Activated CD8-positive, alpha-beta memory T cell treated with anti-CD3 and anti-CD28 coated beads, Interleukin-2, amount 50 U/mL, for 48 hours (primary cell): ENCODE measurements at regions not wholly inside any gene's neighbourhood (a gene's known extent, or its start where the extent isn't known, plus 50 kb on each side); places are given as distances from the start of the nearest gene placed in this dataset.
"Not testable (repeated sequence)": the region's sequence is repeated elsewhere in the genome, so short reads cannot be mapped to it uniquely, and the experiment has no call there.

Experiments used
- DNase-seq: peaks from one replicate; pipeline ENCODE4 v3.0.0-alpha.2; 2020

GRCh38 chr15:98088307-98088945, 127.9 kb downstream of the ARRDC4 start:
- not testable (repeated sequence) for DNase-seq

DNA sequence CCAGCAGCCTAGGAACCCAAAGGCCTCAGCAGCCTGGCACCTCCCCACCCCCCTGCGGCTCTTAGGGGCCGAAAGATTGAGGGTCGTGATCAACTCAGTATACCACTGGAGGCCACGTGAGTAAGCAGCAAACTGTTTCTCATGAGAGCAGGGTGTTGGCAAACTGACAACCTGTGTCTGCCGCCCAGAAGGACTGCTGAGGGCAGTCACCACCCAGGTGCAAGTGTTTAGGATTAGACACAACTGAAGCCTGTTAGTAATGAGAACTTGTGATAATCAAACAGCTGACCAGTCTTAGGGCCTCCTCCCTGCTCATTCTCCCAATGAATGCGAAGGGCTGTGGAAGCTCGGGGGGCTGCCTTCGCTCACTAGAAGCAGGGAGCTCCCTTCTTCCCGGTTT, 128.8 kb downstream of the ARRDC4 start:
- not testable (repeated sequence) for DNase-seq

GRCh38 chr15:98097986-98098385, 137.5 kb downstream of the ARRDC4 start:
- not testable (repeated sequence) for DNase-seq

- DNase-seq = not testable (repeated sequence)
These were observed 140.1 kb downstream of the ARRDC4 start for GRCh38 chr15:98100606-98101005.

DNA sequence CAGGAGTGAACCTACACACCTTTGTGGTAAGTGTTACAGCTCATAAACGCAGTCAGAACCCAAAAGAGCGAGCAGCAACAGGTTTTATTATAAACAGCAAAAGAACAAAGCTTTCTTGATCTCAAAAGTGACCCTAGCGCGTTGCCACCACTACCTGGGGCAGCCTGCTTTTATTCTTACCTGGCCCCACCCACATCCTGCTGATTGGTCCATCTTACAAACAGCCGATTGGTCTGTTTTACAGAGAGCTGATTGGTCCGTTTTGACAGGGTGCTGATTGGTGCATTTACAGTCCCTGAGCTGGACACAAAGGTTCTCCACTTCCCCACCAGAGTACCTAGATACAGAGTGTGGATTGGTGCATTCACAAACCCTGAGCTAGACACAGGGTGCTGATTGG, 143.1 kb downstream of the ARRDC4 start:
- DNase-seq = no peak

DNA sequence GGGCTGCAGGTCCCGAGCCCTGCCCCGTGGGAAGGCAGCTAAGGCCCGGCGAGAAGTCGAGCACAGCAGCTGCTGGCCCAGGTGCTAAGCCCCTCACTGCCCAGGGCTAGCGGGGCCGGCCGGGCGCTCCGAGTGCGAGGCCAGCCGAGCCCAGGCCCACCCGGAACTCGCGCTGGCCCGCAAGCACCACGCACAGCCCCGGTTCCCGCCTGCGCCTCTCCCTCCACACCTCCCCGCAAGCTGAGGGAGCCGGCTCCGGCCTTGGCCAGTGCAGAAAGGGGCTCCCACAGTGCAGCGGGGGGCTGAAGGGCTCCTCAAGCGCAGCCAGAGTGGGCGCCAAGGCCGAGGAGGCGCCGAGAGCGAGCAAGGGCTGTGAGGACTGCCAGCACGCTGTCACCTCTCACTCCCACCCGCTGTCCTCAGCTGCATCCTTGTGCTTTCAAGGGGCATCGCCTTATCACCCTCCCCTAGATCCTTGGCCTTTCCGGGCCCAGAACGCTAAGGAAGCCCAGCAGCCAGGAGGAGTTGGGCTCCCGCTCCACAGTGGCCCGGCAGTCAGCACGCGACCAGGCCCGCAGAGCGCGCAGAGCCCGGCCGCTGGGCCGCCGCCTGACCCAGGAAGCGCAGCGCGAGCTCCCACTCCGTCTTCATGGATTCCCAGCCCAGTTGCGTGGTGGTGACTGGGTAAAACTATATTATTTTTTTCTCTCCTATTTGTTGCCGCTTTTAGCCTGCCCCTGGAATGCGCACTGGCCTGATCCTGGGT, 144.1 kb downstream of the ARRDC4 start:
- not testable (repeated sequence) for DNase-seq

DNA sequence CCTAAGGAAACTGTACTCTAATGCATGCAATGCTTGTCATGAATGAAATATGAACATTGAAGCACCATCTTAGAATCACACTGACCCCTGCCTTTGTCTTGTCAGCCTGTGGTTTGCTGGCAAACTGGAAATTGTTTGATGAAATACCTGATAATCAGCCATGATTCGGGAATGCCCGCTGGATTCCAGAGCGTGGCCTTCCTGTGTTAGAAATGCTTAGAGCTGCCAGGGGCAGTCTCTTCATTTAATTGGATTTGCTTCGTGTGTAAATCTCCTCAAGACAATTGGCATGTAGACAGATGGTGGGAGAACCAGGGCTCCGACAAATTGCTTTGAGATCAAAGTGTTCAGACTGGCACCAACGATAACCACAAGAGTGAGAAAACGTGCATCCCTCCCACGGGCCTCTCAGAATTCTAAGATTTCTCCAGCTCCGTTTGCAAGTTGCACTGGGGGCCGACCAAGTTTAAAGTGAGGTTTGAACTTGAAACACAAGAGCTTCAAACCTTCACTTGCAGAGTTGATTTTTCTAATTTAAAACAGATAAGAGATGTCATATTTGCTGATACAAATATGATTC, 146.2 kb downstream of the ARRDC4 start:
- not testable (repeated sequence) for DNase-seq

- no peak for DNase-seq
These were observed 151.3 kb downstream of the ARRDC4 start for GRCh38 chr15:98111806-98112205.

DNA sequence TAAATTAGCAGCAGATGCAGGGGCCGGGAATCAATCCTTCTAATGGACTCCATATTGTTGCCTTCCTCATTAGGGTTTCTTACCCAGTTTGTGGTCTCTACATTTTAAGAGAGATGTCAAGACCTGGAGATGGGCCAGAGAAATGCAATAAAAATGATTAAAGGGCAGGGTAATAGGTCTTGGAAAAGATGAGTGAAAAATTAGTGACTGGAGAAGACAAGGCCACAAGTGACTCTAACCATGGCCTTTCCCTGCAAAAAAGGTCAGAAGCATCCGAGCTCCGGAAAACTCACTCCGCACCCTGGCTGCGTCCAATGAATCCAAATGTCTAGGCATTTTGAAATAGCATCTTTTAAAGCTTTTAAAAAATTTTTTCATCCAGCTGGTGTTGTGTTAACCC, 152.8 kb downstream of the ARRDC4 start:
- DNase-seq = no peak

GRCh38 chr15:98120561-98120960, 160.1 kb downstream of the ARRDC4 start:
- no peak for DNase-seq

GRCh38 chr15:98121536-98121935, 161.0 kb downstream of the ARRDC4 start:
- DNase-seq = no peak

DNA sequence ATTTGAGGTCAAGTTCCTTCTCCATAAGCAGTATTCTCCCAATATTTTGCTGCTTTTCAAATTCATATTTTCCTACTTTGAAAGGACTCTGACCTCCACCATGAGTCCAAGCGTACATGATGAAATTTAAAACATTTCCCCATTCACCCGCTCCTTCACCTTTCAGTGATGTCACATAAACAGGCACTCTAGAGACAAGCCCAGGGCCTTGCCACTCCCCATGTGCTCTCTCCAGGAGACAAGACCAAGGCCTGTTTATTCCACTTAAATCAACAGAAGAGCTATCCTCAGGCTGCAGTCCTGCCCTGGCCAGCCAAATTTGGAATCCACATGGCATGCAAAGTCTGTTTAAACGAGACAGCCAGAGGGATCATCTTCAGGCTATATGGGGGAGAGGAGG, 161.5 kb downstream of the ARRDC4 start:
- no peak for DNase-seq

DNA sequence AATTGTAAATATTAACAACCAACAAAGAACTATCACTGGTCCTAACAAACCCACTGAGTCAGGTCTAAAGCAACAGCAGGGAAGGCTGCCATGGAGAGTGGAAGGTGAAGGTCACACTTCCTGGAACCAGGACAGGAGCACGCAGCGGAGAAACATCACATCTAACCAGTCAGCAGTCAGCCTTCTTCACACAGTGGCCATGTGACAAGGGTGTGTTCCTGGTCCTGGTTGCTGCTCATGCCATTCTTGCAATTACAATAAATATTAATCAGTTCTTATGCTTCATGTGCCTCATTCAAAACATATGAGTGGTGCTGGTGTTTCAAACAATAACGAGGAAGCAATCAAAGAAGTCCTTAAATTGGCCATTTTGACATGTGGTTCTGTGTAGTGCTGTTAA, 162.8 kb downstream of the ARRDC4 start:
- DNase-seq = no peak

- no peak for DNase-seq
These were observed 163.3 kb downstream of the ARRDC4 start for GRCh38 chr15:98123834-98124233.

- DNase-seq = no peak
These were observed 164.1 kb downstream of the ARRDC4 start for GRCh38 chr15:98124581-98124980.

DNA sequence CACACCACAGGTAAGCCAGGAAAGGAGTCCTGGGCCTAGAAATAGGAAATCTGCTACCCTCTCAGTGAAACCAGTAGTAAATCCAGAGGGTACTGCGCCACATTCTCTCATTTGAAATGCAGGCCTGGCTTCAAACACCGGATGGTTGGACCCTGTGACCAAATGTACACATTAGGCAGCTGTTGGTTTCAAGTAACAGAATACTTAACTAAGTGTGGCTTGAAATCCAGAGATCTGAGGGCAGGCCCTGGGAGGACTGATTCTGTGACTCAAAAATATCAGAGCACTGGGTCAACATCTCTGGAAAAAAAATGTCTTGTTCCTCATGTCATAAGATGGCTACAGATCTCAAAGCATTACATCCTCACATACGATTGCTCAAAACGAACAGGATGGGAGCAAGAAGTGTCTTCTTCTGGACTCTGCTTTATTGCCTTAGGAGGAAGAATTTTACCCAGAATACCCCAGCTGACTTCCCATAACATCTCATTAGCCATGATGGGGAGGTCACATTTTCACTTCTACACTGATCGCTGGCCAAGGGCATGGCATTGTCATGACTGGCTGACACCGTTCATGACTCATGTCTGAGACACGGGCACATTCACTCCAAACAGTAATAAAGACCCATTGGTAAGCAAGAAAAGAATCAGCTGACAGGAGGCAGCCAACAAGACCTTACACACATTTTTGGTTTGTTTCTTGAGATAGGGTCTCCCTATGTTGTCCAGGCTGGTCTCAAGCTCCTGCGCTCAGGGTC, 166.0 kb downstream of the ARRDC4 start:
- no peak for DNase-seq

GRCh38 chr15:98127586-98127985, 167.1 kb downstream of the ARRDC4 start:
- DNase-seq = no peak

DNA sequence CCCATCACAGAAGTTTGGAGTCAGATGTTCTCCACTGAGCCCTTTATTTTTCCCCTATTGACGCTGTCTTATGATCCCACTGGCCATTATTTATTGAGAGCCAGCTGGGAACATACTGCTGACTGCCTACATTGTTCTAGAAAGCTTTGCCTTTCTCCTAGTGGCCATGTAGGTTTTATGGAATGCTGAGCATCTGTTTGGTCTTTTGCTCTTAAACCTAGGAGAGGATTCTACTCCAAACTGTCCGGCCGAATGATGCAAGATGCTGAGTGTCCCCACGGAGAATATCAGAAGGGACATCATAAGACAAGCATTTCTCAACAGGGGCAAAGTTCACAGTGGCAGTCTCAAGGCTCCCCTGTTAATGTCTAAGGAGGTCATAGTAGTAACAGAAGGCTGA, 171.4 kb downstream of the ARRDC4 start:
- no peak for DNase-seq

- no peak for DNase-seq
These were observed 174.4 kb downstream of the ARRDC4 start for GRCh38 chr15:98134905-98135304.

- no peak for DNase-seq
These were observed 178.4 kb downstream of the ARRDC4 start for GRCh38 chr15:98138910-98139309.

DNA sequence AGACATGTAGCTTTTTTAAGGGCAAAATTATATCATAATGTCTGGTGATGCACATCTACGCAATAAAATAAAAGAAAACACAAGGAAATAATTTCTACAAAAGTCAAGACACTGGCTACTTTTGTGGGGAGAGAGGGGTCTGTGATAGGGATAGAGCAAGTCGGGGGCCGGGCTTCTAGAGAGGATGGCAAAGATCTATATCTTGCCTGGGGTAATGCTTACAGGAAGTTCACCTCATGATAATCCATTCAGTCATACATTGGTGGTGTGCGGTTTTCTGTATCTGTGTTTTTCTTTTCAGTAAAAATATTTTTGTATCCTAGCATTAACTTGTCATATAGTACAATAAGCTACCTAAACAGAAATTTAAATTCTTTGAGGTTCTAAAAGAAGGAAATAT, 178.8 kb downstream of the ARRDC4 start:
- DNase-seq = no peak

DNA sequence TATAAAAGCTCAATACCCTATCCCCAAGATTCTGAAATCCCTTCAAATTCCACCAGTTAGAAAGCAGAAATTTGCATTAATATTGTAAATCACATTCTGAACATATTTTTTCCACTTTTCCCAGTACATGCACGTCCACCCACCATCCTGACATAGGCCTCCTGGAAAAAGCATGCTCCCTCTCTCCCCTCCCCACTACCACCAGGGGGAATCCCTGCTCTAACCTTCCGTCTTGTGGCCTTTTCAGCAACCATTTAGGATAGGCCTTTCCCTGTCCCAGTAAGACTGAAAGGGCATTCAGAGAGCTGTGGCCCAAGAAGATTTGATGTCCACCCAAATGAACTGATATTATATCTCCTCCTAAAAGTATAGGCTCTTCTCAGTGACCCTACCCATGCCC, 182.1 kb downstream of the ARRDC4 start:
- no peak for DNase-seq

DNA sequence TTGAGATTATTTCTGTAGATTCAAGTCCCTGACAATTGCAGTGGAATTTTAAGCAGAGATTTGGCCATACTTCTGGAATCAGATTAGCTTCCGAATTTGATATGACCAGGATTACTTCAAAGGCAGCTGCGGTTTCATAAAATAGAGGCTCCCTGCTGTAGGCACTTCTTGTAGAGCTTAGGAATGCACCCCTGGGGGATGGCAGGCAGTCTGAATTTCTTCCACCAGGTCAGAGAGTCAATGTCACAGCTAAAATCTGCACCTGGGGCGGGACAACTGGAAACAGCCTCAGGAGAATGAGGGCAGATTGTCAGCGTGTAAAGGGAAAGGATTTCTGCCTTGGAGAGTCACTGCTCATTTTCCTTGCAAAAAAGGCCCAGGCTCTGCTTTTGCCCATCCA, 182.6 kb downstream of the ARRDC4 start:
- DNase-seq = no peak

DNA sequence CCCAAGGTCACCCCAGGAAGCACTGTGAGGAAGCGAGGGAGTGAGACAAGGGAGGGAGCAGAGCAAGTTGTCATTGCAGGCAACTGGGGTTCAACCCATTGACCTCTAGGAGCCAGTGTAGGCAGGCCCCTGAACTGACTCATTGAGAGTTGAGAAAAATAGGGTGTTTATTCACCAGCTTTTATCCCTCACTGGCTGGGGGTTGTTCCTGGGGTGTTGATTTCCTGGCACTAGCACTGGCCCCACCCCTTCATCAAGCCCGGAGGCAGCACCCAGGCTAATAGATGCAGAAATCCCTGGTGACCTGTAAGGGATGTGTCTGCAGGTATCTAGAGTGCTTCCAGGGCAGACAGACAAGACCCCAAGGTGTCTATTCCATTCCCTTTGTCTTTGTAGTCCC, 183.9 kb downstream of the ARRDC4 start:
- DNase-seq = no peak
